ENCODE measurements at regions not wholly inside any gene's neighbourhood (a gene's known extent, or its start where the extent isn't known, plus 50 kb on each side); places are given as distances from the start of the nearest gene placed in this dataset.
"Not testable (repeated sequence)": the region's sequence is repeated elsewhere in the genome, so short reads cannot be mapped to it uniquely, and the experiment has no call there.

GRCh38 chr12:72753571-72753970 lies 481.4 kb downstream of the TRHDE start:
- no peak overlapping the region for H3K4me3 ChIP-seq (ENCODE audit: low read length, poor library complexity, severe bottlenecking)
- H3K4me1 ChIP-seq (ENCODE audit: insufficient read depth, low read length, poor library complexity, severe bottlenecking): no peaks in the 10 kb centered on the region
- H3K79me2 ChIP-seq (ENCODE audit: insufficient read depth, low read length): no peaks in the 10 kb centered on the region
- no peaks in the 10 kb centered on the region for H3K27me3 ChIP-seq (ENCODE audit: insufficient read depth, low read length, poor library complexity, severe bottlenecking)
- H3K9me2 ChIP-seq (replicated peaks; ENCODE audit: low read depth, low read length): no peaks in the 10 kb centered on the region
- no peaks in the 10 kb centered on the region for H3F3A ChIP-seq (ENCODE audit: low read depth)
- H3K9ac ChIP-seq (ENCODE audit: low read depth, low read length, poor library complexity, severe bottlenecking): no peak overlapping the region
- H4K20me1 ChIP-seq (ENCODE audit: insufficient read depth, low read length, poor library complexity, severe bottlenecking): no peaks in the 10 kb centered on the region
- H3K9me3 ChIP-seq (ENCODE audit: insufficient read depth, low read depth, low read length): no peaks in the 10 kb centered on the region
- no peak overlapping the region for H3K4me2 ChIP-seq (ENCODE audit: low read depth, low read length, poor library complexity, severe bottlenecking)
- H2AFZ ChIP-seq (ENCODE audit: low read length): no peak overlapping the region
- H3K36me3 ChIP-seq (ENCODE audit: insufficient read depth, low read length): no peaks in the 10 kb centered on the region
- TF ChIP-seq CTCF (conservative IDR thresholded peaks at IDR 0.05; ENCODE audit: low read length): no peak
- no peak for TF ChIP-seq EZH2phosphoT487 (IDR thresholded peaks at IDR 0.05; ENCODE audit: borderline replicate concordance)

- H3K36me3 ChIP-seq (ENCODE audit: insufficient read depth, low read length); H3F3A ChIP-seq (ENCODE audit: low read depth); H3K9ac ChIP-seq (ENCODE audit: low read depth, low read length, poor library complexity, severe bottlenecking); H4K20me1 ChIP-seq (ENCODE audit: insufficient read depth, low read length, poor library complexity, severe bottlenecking); H3K4me3 ChIP-seq (ENCODE audit: low read length, poor library complexity, severe bottlenecking); H3K79me2 ChIP-seq (ENCODE audit: insufficient read depth, low read length); H3K4me2 ChIP-seq (ENCODE audit: low read depth, low read length, poor library complexity, severe bottlenecking); H2AFZ ChIP-seq (ENCODE audit: low read length); H3K9me2 ChIP-seq (replicated peaks; ENCODE audit: low read depth, low read length); H3K4me1 ChIP-seq (ENCODE audit: insufficient read depth, low read length, poor library complexity, severe bottlenecking); H3K27me3 ChIP-seq (ENCODE audit: insufficient read depth, low read length, poor library complexity, severe bottlenecking); H3K9me3 ChIP-seq (ENCODE audit: insufficient read depth, low read depth, low read length): not testable (repeated sequence)
Observed at GRCh38 chr12:72754026-72754425, 481.9 kb downstream of the TRHDE start.

GRCh38 chr12:72766517-72766916 lies 494.3 kb downstream of the TRHDE start:
- Histone ChIP-seq H3K9ac (ENCODE audit: low read depth, low read length, poor library complexity, severe bottlenecking) (no peak overlapping the region), H2AFZ (ENCODE audit: low read length) (no peak overlapping the region), H3K4me2 (ENCODE audit: low read depth, low read length, poor library complexity, severe bottlenecking) (no peak overlapping the region), H3F3A (ENCODE audit: low read depth) (no peaks in the 10 kb centered on the region), H3K4me3 (ENCODE audit: low read length, poor library complexity, severe bottlenecking) (no peak overlapping the region), H3K27me3 (ENCODE audit: insufficient read depth, low read length, poor library complexity, severe bottlenecking) (peaks cover 6% of the 10 kb centered on the region), H3K9me2 (replicated peaks; ENCODE audit: low read depth, low read length) (no peaks in the 10 kb centered on the region), H3K36me3 (ENCODE audit: insufficient read depth, low read length) (no peaks in the 10 kb centered on the region), H3K4me1 (ENCODE audit: insufficient read depth, low read length, poor library complexity, severe bottlenecking) (no peaks in the 10 kb centered on the region), H4K20me1 (ENCODE audit: insufficient read depth, low read length, poor library complexity, severe bottlenecking) (no peaks in the 10 kb centered on the region), H3K79me2 (ENCODE audit: insufficient read depth, low read length) (no peaks in the 10 kb centered on the region), H3K9me3 (ENCODE audit: insufficient read depth, low read depth, low read length) (no peaks in the 10 kb centered on the region)
- TF ChIP-seq CTCF (conservative IDR thresholded peaks at IDR 0.05; ENCODE audit: low read length): no peak
- TF ChIP-seq EZH2phosphoT487 (IDR thresholded peaks at IDR 0.05; ENCODE audit: borderline replicate concordance): no peak

GRCh38 chr12:72774023-72774422 lies 501.9 kb downstream of the TRHDE start:
- no peak overlapping the region for H3K9ac ChIP-seq (ENCODE audit: low read depth, low read length, poor library complexity, severe bottlenecking)
- no peaks in the 10 kb centered on the region for H3F3A ChIP-seq (ENCODE audit: low read depth)
- no peak for TF ChIP-seq CTCF (conservative IDR thresholded peaks at IDR 0.05; ENCODE audit: low read length)
- no peak for TF ChIP-seq EZH2phosphoT487 (IDR thresholded peaks at IDR 0.05; ENCODE audit: borderline replicate concordance)
- H3K79me2 ChIP-seq (ENCODE audit: insufficient read depth, low read length): no peaks in the 10 kb centered on the region
- H4K20me1 ChIP-seq (ENCODE audit: insufficient read depth, low read length, poor library complexity, severe bottlenecking): no peaks in the 10 kb centered on the region
- H3K9me2 ChIP-seq (replicated peaks; ENCODE audit: low read depth, low read length): no peaks in the 10 kb centered on the region
- no peak overlapping the region for H3K4me3 ChIP-seq (ENCODE audit: low read length, poor library complexity, severe bottlenecking)
- no peak overlapping the region for H2AFZ ChIP-seq (ENCODE audit: low read length)
- no peak overlapping the region for H3K4me2 ChIP-seq (ENCODE audit: low read depth, low read length, poor library complexity, severe bottlenecking)
- no peaks in the 10 kb centered on the region for H3K27me3 ChIP-seq (ENCODE audit: insufficient read depth, low read length, poor library complexity, severe bottlenecking)
- H3K9me3 ChIP-seq (ENCODE audit: insufficient read depth, low read depth, low read length): no peaks in the 10 kb centered on the region
- no peaks in the 10 kb centered on the region for H3K4me1 ChIP-seq (ENCODE audit: insufficient read depth, low read length, poor library complexity, severe bottlenecking)
- H3K36me3 ChIP-seq (ENCODE audit: insufficient read depth, low read length): no peaks in the 10 kb centered on the region

Data from Loucy (cell line).